Right forelimb (tissue), 1 donor: ENCODE measurements at regions not wholly inside any gene's neighbourhood (a gene's known extent, or its start where the extent isn't known, plus 50 kb on each side); places are given as distances from the start of the nearest gene placed in this dataset.

ENCODE experiments used
- DNase-seq: peaks from one replicate; pipeline ENCODE4 v3.0.0-alpha.2; 2018

DNA sequence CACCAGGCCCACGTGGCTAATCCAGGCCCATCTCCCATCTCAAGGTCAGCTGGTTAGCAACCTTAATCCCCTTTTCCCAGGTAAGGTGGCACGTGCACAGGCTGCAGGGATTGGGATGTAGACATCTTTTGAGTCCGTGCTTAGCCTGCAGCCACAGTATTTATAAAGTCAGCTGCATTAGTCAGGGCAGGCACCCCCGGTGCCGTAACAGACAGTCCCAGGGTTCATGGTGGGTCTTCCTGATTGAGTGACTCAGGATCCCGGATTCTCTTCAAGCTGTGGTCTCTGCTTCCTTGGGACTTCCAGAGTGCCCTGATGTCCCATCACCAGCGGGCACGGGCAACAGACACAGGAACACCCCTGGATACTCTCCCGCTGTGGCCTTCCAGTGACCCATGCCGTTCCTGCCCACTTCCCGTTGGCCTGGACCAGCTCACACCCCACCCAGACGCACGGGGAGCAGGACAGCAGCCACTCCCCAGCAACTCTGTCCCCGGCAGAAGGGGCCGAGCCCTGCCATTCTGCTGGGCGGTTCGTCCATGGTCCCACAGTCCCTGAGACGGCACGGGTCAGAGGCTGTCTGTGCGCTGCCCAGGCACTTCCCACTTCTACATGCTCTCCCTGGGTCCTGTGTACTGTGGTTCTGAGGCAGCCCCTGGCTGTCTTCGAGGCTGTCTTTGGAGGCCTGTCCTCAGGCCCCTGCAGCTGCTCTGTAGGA, 248.6 kb upstream of the GSE1 start:
- DNase-seq, result no peak

GRCh38 chr16:85365120-85365519, 248.0 kb upstream of the GSE1 start:
- no peak for DNase-seq

DNA sequence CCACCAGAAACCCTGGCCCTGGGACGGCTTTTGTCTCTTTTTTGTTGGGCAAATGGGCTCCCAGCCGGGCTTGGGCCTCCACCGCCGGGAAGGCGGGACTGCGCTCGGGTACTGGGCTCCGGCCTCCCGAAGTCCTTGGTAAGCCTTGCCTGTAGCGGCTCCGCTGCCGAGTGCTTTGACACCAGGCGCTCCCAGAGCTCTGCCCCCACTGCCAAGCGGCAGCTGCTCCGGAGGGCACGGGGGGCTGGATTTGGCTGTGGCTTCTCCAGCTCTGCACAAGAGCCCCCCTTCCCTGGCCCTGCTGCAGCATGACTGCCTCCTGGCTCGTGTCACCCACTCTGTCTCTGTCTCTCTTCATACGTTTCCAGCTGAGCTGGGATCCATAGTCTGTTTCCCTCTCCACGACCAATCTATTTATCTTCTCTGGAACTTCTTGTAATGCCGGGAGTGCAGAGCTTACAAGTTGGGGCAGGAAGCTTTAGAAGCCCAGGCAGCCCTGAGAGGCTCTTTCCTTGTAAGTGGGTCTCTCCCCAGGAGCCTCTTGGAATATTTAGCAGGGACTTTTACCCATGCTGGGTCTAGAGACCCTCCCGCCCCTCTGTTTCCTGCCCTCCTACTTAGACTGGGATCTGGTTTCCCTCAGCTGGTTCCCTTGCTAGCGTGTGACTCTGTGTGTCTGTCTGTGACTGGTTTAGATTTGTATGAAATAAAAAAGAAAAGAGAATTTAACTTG, 246.9 kb upstream of the GSE1 start:
- DNase-seq, result peak; percentile 69

- DNase-seq, result no peak
Observed at GRCh38 chr16:85367485-85367884, 245.6 kb upstream of the GSE1 start.

GRCh38 chr16:85369060-85369459, 244.1 kb upstream of the GSE1 start:
- DNase-seq, result no peak

DNA sequence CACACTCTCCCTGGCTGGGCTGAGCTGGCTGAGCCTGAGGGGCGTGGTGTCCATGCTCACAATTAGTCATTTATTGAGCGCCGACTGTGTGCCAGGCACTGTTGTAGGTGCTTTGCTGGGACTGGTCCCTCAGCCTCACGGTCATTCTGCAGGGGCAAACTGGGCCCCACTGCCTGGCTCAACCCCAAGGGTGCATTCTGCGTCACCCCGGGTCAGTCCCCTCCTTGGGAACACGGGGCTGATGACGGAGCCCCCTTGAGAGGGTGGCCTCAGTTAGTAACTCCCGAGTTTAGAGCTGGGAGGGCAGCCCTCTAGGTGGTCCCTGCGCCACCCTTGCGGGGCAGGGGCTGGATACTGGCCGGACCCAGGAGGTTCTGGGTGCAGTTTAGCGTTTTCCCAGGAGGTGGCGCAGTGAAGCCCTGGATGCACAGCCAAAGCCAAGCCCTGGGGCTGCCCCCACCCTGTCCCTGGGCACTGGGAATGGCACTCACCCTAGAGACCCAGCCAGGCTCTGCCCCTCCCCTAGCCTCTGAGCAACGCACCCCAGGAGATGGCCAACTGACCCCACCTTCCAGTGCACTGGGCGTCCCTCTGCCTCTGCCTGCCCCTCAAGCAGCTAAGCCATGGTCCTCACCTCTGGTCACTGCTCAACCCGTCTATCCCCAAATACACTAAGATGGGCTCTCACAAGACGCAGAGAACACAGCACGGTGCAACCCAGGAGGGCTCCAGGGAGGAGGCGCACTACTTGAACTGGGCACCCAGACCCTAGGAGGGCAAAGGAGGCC, 243.2 kb upstream of the GSE1 start:
- no peak for DNase-seq

DNA sequence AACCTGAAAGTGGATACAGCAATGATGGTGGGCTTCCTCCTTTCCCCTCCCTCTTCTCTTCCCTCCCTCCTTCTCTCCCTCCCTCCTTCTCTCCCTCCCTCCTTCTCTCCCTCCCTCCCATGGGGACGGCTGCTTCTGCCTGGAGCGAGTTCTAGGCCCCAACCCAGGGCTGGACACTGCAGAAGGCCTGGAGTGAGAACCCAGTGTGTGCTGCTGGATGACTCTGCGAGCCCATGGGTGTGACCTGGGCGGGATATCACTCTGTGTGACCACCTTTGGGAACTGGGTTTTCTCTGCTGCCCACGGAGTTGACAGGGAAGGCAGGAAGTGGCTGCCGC, 242.6 kb upstream of the GSE1 start:
- DNase-seq, result no peak

DNA sequence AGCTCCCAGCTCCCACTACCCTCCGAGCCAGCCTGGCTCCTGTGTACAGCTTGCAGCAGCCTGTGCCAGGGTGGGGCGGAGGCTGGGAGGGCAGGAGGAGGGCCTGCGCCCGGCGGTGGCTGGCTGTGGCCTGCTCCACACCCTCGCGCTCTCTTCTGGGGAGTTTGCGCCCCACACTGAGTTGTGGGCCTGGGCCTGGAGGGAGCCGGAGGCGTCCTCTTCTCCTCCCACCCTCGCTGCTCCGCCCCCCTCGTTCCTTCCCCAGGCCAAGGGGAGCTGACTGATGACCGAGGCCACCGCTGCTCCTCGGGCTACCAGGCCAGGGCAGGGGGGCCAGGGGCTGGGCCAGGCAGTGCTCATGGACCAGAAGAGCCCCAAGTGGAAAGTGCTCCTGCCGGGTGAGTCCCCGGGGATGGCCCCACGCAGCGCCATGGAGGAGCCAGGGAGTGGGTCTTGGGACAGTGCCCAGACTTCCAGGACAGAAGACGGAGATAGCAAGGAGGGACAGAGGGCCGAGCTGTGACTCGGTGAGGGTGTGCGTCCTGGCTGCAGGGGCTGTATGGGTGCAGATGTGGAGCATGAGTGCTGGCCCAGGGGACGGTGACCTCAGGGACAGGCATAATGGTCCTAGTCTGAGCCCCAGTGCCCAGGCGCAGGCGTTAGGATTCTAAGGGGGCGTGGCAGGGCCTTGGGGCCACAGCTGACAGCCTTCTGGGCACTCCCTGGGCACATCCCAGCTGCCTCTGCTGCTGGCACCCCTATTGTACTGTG, 242.1 kb upstream of the GSE1 start:
- DNase-seq, result no peak

DNA sequence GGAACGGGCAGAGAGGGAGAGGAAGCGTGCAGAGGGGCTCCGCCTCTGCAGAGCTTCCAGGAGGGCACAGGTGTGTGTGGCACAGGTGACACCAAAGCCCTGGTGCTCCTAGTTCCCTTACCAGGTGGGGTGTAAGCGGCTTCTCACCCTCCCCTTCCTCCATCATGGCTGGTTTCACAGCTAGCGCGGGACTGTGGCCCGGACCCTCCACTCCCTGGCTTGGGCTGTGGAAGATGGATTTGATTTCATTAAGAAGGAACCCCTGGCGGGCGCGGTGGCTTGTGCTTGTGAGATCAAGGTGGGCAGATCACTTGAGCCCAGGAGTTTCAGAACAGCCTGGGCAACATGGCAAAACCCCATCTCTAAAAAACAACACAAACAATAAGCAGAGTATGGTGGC, 241.2 kb upstream of the GSE1 start:
- no peak for DNase-seq

DNA sequence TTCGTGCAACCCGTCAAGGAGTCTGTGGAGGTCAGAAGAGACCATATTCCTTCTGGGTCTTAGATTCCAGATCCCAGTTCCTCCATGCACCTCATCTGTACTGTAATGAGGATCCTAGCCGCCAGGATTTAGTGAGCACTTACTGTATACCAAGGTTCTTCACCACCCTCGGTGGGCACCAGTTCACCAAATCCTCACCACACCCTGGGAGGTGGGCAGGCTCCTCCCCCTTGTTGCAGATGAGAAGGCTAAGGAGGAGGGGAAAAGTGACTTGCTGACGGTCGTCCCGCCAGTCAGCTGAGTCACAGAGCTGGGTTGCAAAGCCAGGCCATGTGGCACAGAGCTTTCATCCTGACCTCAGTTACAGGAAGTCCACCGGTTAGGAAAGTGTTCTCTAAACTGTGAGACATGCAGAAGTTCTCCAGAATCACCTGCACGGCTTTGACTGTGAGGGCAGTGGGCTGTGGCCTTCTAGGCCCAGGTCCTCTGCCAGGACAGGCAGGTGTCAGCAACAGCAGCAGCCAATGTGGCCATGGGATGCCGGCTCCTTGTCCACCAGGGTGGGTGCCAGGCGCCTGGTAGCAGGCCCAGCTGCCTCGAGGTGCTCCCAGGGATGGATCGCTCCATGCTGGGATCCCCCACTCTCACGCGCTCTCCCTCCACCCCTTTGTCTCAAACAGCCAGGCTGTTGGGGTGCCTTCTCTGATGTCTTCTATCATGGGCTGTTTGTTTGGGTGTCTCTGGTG, 240.3 kb upstream of the GSE1 start:
- DNase-seq, result no peak

GRCh38 chr16:85373741-85374570, 239.2 kb upstream of the GSE1 start:
- no peak for DNase-seq

DNA sequence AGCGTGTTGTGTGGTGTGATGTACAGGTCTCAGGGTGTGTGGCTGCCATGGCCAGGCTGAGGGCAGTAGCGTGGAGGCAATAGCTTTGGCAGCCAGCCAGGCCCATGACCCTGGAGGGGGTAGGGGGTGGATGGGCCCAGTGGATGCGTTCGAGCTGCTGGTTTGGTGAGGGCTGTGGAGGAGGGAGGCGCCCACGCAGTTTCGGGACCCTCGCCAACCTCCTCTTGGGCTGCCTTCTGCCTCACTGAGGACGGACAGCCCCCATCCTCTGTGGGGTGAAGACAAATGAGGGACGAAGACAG, 238.6 kb upstream of the GSE1 start:
- no peak for DNase-seq

- no peak for DNase-seq
Observed at GRCh38 chr16:85375282-85375681, 237.8 kb upstream of the GSE1 start.

GRCh38 chr16:85376292-85377095, 236.6 kb upstream of the GSE1 start:
- no peak for DNase-seq

DNA sequence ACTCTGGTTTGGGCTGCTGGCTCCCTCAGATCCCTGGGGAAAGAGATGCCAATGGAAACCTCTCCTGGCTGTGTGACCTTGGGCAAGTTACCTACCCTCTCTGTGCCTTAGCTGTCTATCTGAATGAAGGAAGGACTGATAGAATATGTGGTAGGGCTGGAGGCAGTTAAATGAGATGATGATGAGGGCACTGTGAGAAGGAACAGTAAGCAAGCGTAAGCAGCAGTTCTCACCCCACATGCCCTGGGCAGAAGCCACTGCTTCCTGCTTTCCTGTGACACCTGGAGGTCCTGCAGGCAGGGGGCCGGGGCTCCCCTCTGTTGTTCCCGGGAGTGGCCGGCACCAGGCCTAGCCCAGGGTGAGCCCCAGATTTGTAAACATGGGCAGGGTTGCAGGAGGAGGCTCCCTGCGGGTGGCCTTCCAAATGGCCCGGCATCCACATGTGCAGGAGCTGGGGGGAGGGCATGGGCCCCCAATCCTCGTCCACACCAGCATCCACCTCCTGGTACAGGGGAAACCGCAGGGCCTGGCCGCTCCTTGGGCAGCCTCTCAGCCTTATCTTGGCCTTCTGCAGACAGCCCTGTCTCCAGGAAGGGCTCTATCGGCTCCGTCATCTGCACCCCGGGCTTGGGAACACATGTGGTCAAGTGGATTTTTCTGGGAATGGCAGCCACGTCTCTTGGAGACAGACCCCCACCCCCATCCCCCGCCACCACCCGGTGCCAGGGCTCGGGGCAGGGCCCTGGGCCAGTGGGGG, 235.6 kb upstream of the GSE1 start:
- no peak for DNase-seq

DNA sequence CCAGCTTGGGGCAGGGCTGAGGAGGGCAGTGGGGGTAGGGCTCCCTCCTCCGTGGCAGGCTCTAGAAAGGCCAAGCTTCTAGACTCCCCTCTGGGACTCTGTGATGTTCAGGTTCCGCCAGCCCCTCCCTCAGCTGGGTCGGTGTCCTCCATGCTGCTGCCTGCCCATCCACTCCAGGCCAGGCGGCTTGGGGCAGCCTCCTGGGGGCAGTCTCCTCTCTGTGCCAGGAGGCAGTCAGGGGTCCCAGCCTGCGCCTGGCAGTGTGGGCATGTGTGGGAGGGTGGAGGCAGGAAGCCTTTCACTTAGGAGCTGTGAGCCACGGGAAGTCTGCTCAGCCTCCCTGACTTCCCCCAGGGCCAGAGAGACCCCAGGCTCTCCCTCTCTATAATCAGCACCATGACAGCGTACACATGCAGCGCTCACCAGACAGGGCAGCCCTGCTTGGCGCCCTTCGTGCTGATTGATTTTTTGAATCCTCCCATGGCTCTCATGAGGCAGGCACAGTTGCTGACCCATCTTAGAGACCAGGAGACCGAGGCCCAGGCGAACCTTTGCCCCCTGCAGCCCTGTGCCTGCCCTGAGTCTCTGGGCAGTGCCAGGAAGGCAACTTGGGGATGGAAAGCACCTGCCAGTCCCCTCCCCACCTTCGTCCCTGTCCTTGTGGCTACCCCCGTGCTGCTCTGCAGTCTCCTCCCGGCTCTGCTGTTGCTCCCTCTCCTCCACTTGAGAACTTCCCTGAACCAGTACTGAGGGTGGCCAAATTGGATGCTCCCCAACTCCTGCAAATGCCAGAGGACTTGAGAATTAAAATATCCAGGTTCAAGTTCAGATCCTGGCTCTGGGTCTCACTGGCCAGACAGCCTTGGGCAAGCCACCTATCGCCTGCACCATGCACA, 234.7 kb upstream of the GSE1 start:
- DNase-seq, result no peak

- DNase-seq, result no peak
Observed at GRCh38 chr16:85379041-85380001, 233.8 kb upstream of the GSE1 start.

GRCh38 chr16:85380002-85380395, 233.1 kb upstream of the GSE1 start:
- no peak for DNase-seq
